ENCODE measurements at regions not wholly inside any gene's neighbourhood (a gene's known extent, or its start where the extent isn't known, plus 50 kb on each side); places are given as distances from the start of the nearest gene placed in this dataset.

DNA sequence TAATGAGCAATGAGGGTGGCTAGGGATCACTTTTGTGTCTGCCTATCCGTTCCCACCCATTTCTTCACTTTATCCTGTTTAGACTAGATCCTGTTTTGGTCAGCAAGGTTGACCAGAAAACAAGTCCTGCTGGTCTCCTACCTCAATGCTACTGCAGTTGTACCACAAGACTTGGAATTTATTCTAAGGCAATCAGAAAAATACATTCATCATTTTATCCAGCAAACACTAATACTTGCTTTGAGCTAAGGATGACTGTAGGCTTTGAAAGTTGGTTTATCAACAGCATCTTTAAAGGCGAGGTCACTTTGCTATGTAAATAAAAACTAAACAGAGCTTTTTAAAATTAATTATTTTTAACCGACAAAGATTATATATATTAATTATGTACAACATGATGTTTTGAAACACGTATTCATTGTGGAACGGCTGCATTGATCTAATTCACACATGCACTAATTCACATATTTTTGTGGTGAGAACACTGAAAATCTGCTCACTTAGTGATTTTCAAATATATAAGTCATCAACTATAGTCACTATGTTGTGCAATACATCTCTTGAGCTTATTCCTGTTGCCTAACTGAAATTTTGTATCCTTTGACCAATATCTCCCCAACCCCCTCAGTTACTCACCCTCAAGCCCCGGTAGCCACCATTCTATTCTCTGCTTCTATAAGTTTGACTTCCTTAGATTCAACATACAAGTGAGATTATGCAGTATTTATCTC lies 125.9 kb upstream of the HS3ST3A1 start:
- Histone ChIP-seq H3K4me1 (no peaks in the 10 kb centered on the region), H3K27me3 (replicated peaks in 1 of 7) (no peaks in the 10 kb centered on the region), H3K36me3 (no peaks in the 10 kb centered on the region), H3K27ac (no peak overlapping the region), H3K9me3 (peaks cover 0 to 4% (median 0%) of the 10 kb centered on the region in 8 donors), H3K4me3 (no peak overlapping the region)
- DNase-seq, result no peak
- TF ChIP-seq POLR2A (IDR thresholded peaks at IDR 0.05) (no peak), POLR2AphosphoS5 (IDR thresholded peaks at IDR 0.05) (no peak)
- TF ChIP-seq, protein P1, sequence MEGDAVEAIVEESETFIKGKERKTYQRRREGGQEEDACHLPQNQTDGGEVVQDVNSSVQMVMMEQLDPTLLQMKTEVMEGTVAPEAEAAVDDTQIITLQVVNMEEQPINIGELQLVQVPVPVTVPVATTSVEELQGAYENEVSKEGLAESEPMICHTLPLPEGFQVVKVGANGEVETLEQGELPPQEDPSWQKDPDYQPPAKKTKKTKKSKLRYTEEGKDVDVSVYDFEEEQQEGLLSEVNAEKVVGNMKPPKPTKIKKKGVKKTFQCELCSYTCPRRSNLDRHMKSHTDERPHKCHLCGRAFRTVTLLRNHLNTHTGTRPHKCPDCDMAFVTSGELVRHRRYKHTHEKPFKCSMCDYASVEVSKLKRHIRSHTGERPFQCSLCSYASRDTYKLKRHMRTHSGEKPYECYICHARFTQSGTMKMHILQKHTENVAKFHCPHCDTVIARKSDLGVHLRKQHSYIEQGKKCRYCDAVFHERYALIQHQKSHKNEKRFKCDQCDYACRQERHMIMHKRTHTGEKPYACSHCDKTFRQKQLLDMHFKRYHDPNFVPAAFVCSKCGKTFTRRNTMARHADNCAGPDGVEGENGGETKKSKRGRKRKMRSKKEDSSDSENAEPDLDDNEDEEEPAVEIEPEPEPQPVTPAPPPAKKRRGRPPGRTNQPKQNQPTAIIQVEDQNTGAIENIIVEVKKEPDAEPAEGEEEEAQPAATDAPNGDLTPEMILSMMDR (IDR thresholded peaks at IDR 0.05 in 8 of 11, conservative IDR thresholded peaks at IDR 0.05 in 3 of 11), result no peak
- 85 to 88% (median 87%) methylated on average over 6 of the region's 6 CpGs for WGBS, 5 donors
- intact Hi-C loops (cut with DNase I; ENCODE audit: low total_unique reads), result no loop called here

DNA sequence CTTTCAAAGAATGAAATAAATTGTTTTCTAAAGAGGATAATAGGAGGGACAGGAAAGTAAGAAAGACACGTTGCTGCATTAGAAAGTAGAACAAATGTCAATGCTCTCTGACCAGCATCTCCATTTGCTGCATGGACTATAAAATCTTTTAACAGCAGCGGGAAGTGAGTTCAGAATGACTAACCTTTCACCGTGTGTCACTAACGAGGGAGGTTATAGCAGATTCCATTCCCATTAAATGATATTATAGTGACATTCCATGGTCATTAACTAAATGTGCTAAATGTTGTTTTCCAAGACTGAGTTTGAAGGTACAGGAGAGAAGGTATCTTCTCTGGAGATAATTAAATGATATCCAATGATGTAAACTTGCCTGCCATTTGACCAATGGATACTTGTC lies 127.1 kb upstream of the HS3ST3A1 start:
- 66 to 89% (median 75%) methylated on average over 4 of the region's 4 CpGs for WGBS, 5 donors
- no peak overlapping the region for H3K27ac ChIP-seq
- no peaks in the 10 kb centered on the region for H3K4me1 ChIP-seq
- no peaks in the 10 kb centered on the region for H3K27me3 ChIP-seq (replicated peaks in 1 of 7)
- H3K4me3 ChIP-seq, result no peak overlapping the region
- DNase-seq, result no peak
- intact Hi-C loops (cut with DNase I; ENCODE audit: low total_unique reads), result no loop called here
- H3K9me3 ChIP-seq, result peaks cover 0 to 4% (median 0%) of the 10 kb centered on the region in 8 donors
- no peaks in the 10 kb centered on the region for H3K36me3 ChIP-seq
- TF ChIP-seq, protein P1 (IDR thresholded peaks at IDR 0.05 in 8 of 11, conservative IDR thresholded peaks at IDR 0.05 in 3 of 11), result no peak
- no peak for TF ChIP-seq POLR2AphosphoS5 (IDR thresholded peaks at IDR 0.05)
- TF ChIP-seq POLR2A (IDR thresholded peaks at IDR 0.05), result no peak

DNA sequence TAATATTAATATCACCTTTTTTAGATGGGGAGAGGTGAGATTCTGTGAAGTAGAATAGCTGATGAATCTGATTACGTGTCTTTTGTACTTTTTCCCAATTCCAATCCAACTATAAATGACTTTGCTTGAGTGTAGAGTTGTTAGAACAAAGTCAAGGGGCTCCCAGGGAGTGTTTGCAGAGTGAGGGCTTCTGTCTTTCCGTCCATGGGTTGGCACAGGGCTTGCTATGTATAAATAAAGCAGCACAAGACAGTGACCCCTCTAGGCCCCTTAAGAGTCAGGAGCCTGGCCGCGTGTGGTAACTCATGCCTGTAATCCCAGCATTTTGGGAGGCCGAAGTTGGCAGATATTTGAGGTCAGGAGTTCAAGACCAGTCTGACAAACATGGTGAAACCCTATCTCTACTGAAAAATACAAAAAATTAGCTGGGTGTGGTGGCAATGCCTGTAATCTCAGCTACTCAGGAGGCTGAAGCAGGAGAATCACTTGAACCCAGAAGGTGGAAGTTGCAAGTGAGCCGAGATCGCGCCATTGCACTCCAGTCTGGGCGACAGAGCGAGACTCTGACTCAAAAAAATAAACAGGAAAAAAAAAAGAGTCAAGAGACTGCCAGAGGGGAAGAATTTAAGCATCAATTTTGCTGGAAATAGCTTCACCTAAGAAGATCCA lies 127.9 kb upstream of the HS3ST3A1 start:
- H3K27me3 ChIP-seq (replicated peaks in 1 of 7), result no peaks in the 10 kb centered on the region
- TF ChIP-seq POLR2A (IDR thresholded peaks at IDR 0.05) (no peak), POLR2AphosphoS5 (IDR thresholded peaks at IDR 0.05) (no peak)
- TF ChIP-seq, protein P1 (IDR thresholded peaks at IDR 0.05 in 8 of 11, conservative IDR thresholded peaks at IDR 0.05 in 3 of 11), result no peak
- no peaks in the 10 kb centered on the region for H3K4me1 ChIP-seq
- H3K4me3 ChIP-seq, result no peak overlapping the region
- H3K27ac ChIP-seq, result no peak overlapping the region
- intact Hi-C loops (cut with DNase I; ENCODE audit: low total_unique reads), result no loop called here
- no peaks in the 10 kb centered on the region for H3K36me3 ChIP-seq
- peaks cover 0 to 4% (median 0%) of the 10 kb centered on the region in 8 donors for H3K9me3 ChIP-seq
- DNase-seq, result no peak
- 77 to 89% (median 82%) methylated on average over 10 of the region's 10 CpGs for WGBS, 5 donors

DNA sequence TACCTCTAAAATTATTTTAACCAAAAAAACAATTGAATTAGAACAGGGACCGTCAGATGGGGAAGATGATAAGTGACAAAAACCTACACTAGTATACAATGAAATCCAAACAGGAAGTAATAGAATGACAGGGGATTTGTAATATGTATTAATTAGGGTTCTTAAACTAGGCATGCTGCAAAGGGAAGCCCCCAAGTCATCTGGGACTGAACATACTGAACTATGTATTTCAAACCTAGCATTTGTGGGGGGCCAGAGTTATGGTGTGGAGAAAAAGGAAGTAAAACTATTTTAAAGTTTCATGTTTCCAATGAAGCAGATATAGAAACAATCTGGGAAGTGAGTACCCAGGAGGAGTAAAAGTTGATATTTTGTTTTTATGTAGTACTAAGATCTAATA lies 133.2 kb upstream of the HS3ST3A1 start:
- Histone ChIP-seq H3K36me3 (no peaks in the 10 kb centered on the region), H3K4me1 (no peaks in the 10 kb centered on the region), H3K27ac (no peak overlapping the region), H3K4me3 (no peak overlapping the region), H3K9me3 (peaks cover 0 to 4% (median 0%) of the 10 kb centered on the region in 8 donors), H3K27me3 (replicated peaks in 1 of 7) (no peaks in the 10 kb centered on the region)
- 14 to 30% (median 23%) methylated on average over 1 of the region's 1 CpG for WGBS, 5 donors
- intact Hi-C loops (cut with DNase I; ENCODE audit: low total_unique reads), result no loop called here
- TF ChIP-seq, protein P1 (IDR thresholded peaks at IDR 0.05 in 8 of 11, conservative IDR thresholded peaks at IDR 0.05 in 3 of 11), result no peak
- no peak for TF ChIP-seq POLR2A (IDR thresholded peaks at IDR 0.05)
- TF ChIP-seq POLR2AphosphoS5 (IDR thresholded peaks at IDR 0.05), result no peak
- DNase-seq, result no peak
